K562 (cell line): ENCODE measurements at regions not wholly inside any gene's neighbourhood (a gene's known extent, or its start where the extent isn't known, plus 50 kb on each side); places are given as distances from the start of the nearest gene placed in this dataset.

Source experiments
- ATAC-seq: fragments of 200-7000 bp; cut with Tn5 transposase; 3 replicates; pipeline ENCODE4 v1.9.1; 2020; ENCODE audit warnings: moderate library complexity
- BruUV-seq: library from RNA; stranded (reverse); fragments of 400-500 nt; replicated peaks from 2 replicates; lab custom pipeline; 2021; lab: Mats Ljungman, UMichigan
- CTCF ChIA-PET: fragments of 300-600 bp; formaldehyde crosslinking; extraction: SDS; loops from one replicate; lab custom pipeline; 2021; ENCODE audit warnings: low intra/inter-chr PET ratio; lab: Yijun Ruan, JAX
- POLR2A ChIA-PET: fragments of 300-600, 350-650 bp; sonication (Branson Sonifier 250); formaldehyde crosslinking; extraction: SDS; loops from one replicate; lab custom pipeline; 2021; ENCODE audit warnings: antibody characterized with exemption, inconsistent platforms; lab: Yijun Ruan, JAX
- DNase-seq, 4 experiments: peaks; one replicate each; pipeline versions ENCODE4 v3.0.0 to v3.0.0-alpha.2; 2011 to 2018; ENCODE audit warnings: low spot score in 3 of 4, mixed read lengths in 3 of 4; ENCODE audit errors: extremely low read depth in 1 of 4
- FAIRE-seq: peaks from 2 replicates; lab custom pipeline; 2011; peaks lifted over from hg19 to GRCh38; lab: Jason Lieb, UNC
- H2AFZ ChIP-seq: 2 replicates; pipeline ENCODE4 v1.6.0; 2011; ENCODE audit warnings: low read depth, low read length, control low read depth, inconsistent platforms
- H3K27ac ChIP-seq: fragments of 200-600 bp; 3 replicates; pipeline ENCODE4 v1.8.0; 2011; ENCODE audit warnings: low read depth, mild to moderate bottlenecking, control low read depth, inconsistent platforms, low read length, moderate library complexity, mixed read lengths; ENCODE audit errors: extremely low read depth
- H3K27me3 ChIP-seq, 2 experiments: fragments of 300-600 bp in 1 of 2; 2 replicates in 1 of 2; 3 replicates in 1 of 2; pipeline versions ENCODE4 v1.6.0 to v1.8.0; 2011; ENCODE audit warnings: inconsistent platforms in 2 of 2, low read length in 2 of 2, mild to moderate bottlenecking in 1 of 2, mixed read lengths in 1 of 2, moderate library complexity in 1 of 2; ENCODE audit not compliant: control insufficient read depth in 2 of 2, insufficient read depth in 2 of 2
- H3K36me3 ChIP-seq: fragments of 300-600 bp; 3 replicates; pipeline ENCODE4 v1.8.0; 2011; ENCODE audit warnings: mild to moderate bottlenecking, low read length, inconsistent platforms; ENCODE audit not compliant: control insufficient read depth, insufficient read depth
- H3K4me1 ChIP-seq, 2 experiments: fragments of 200-600 bp in 1 of 2; replicated peaks in 1 of 2; 2 replicates in 1 of 2; 3 replicates in 1 of 2; pipeline versions ENCODE4 v1.5.1 to v1.8.0; 2011; ENCODE audit warnings: inconsistent platforms in 2 of 2, low read length in 2 of 2, mild to moderate bottlenecking in 1 of 2, mixed read lengths in 1 of 2, moderate library complexity in 1 of 2; ENCODE audit not compliant: control insufficient read depth in 2 of 2, insufficient read depth in 2 of 2
- H3K4me2 ChIP-seq: 2 replicates; pipeline ENCODE4 v1.6.1; 2011; ENCODE audit warnings: low read length, control low read depth, inconsistent platforms, mixed read lengths; ENCODE audit not compliant: insufficient read depth
- H3K4me3 ChIP-seq: fragments of 200-600 bp; sonication (generic), shearing (Covaris generic); 2 replicates; pipeline ENCODE4 v1.5.1; 2016; ENCODE audit warnings: control low read depth, inconsistent platforms
- H3K79me2 ChIP-seq: fragments of 200-600 bp; 3 replicates; pipeline ENCODE4 v1.8.0; 2011; ENCODE audit warnings: low read length, inconsistent platforms; ENCODE audit not compliant: control insufficient read depth, insufficient read depth
- H3K9ac ChIP-seq, 2 experiments: 2 replicates each; pipeline versions ENCODE4 v1.6.0 to v1.6.1; 2011; ENCODE audit warnings: low read depth in 2 of 2, low read length in 2 of 2, control low read depth in 1 of 2, inconsistent platforms in 1 of 2, mild to moderate bottlenecking in 1 of 2, mixed read lengths in 1 of 2; ENCODE audit not compliant: insufficient read depth in 1 of 2
- H3K9me1 ChIP-seq: one replicate; pipeline ENCODE4 v1.6.0; 2011; ENCODE audit warnings: inconsistent platforms, mild to moderate bottlenecking, low read length, moderate library complexity; ENCODE audit not compliant: control insufficient read depth, insufficient read depth
- H3K9me3 ChIP-seq: replicated peaks from 2 replicates; pipeline ENCODE4 v1.5.1; 2011; ENCODE audit warnings: low read depth, low read length, inconsistent platforms; ENCODE audit not compliant: control insufficient read depth, insufficient read depth
- H4K20me1 ChIP-seq: replicated peaks from 2 replicates; pipeline ENCODE4 v1.6.1; 2011; ENCODE audit warnings: low read length, inconsistent platforms, mixed read lengths; ENCODE audit not compliant: control insufficient read depth, insufficient read depth
- POLR2B ChIP-seq: fragments of 450-650 bp; IDR thresholded peaks from 2 replicates; pipeline ENCODE4 v1.6.1; 2018; ENCODE audit warnings: low read depth; ENCODE audit not compliant: partially characterized antibody
- SRSF7 ChIP-seq: fragments of 200-400 bp; formaldehyde crosslinking; optimal IDR thresholded peaks from 2 replicates; pipeline ENCODE3; 2017; ENCODE audit warnings: mild to moderate bottlenecking, low read depth, low read length
- ZNF324 ChIP-seq: fragments of 250-450 bp; sonication (Bioruptor Pico); IDR thresholded peaks from 2 replicates; pipeline ENCODE4 v1.4.0; 2020; ENCODE audit warnings: mild to moderate bottlenecking
- ZNF79 ChIP-seq: fragments of 250-450 bp; sonication (Bioruptor Pico); IDR thresholded peaks from 2 replicates; pipeline ENCODE4 v1.4.0; 2020; ENCODE audit warnings: low read depth, mild to moderate bottlenecking, moderate library complexity
- WGBS: fragments of 100-300 bp; shearing (Covaris generic); methylation state at CpG from one replicate; pipeline ENCODE4 v1.1.6; 2016; ENCODE audit warnings: low coverage, mixed read lengths; ENCODE audit not compliant: insufficient coverage; ENCODE audit errors: missing lambda C conversion rate; 5-methylcytosine and 5-hydroxymethylcytosine counted together
- in situ Hi-C: fragments of 300-500 bp; cut with MboI; formaldehyde crosslinking; loops from 4 replicates; pipeline ENCODE4 v1.15.0; 2018; ENCODE audit warnings: inconsistent platforms, mixed read lengths
- intact Hi-C: fragments of 100-400 bp; cut with micrococcal nuclease; formaldehyde crosslinking; loops from 2 replicates; pipeline ENCODE4 v1.14.2; 2022
- TF ChIP-seq, protein P1 (sequence below): fragments of 250-450 bp; sonication (Bioruptor Pico); IDR thresholded peaks from 2 replicates; pipeline ENCODE4 v1.5.0; 2021
- TF ChIP-seq, protein P2 (sequence below), 2 experiments: fragments of 450-650 bp in 1 of 2; IDR thresholded peaks; 2 replicates each; pipeline ENCODE4 v1.6.1; 2011 to 2017; ENCODE audit warnings: low read depth in 2 of 2, antibody characterized with exemption in 1 of 2, borderline replicate concordance in 1 of 2, low read length in 1 of 2, mild to moderate bottlenecking in 1 of 2, mixed read lengths in 1 of 2; ENCODE audit not compliant: control insufficient read depth in 1 of 2
- TF ChIP-seq, protein P3 (sequence below): fragments of 450-650 bp; IDR thresholded peaks from 2 replicates; pipeline ENCODE4 v1.7.1; 2018; ENCODE audit warnings: mild to moderate bottlenecking, low read depth; ENCODE audit not compliant: partially characterized antibody

- intact Hi-C loops = no loop called here
- in situ Hi-C loops = no loop called here
- Histone ChIP-seq H3K9me3 (no peaks in the 10 kb centered on the region), H3K9me1 (no peaks in the 10 kb centered on the region), H3K4me2 (no peak overlapping the region), H3K9ac (no peak overlapping the region), H3K4me3 (no peak overlapping the region), H3K4me1 (no peaks in the 10 kb centered on the region), H3K27me3 (peaks cover 2 to 13% of the 10 kb centered on the region in 2 experiments; a peak in 4 of 5 replicates), H3K79me2 (no peaks in the 10 kb centered on the region), H4K20me1 (no peaks in the 10 kb centered on the region), H2AFZ (no peak overlapping the region), H3K27ac (no peak overlapping the region), H3K36me3 (no peaks in the 10 kb centered on the region)
- BruUV-seq = no TSS peak
- ChIA-PET CTCF (no interaction called here), POLR2A (interaction anchor here (0.6 to 1.5 kb wide), 2 partner anchors 10 to 14 kb away, joined by 3 to 5 read pairs; no protein-coding TSS in a partner anchor)
- TF ChIP-seq, protein P1, sequence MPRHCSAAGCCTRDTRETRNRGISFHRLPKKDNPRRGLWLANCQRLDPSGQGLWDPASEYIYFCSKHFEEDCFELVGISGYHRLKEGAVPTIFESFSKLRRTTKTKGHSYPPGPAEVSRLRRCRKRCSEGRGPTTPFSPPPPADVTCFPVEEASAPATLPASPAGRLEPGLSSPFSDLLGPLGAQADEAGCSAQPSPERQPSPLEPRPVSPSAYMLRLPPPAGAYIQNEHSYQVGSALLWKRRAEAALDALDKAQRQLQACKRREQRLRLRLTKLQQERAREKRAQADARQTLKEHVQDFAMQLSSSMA = no peak
- no peak for TF ChIP-seq SRSF7
- no peak for FAIRE-seq
- DNase-seq = no peak
- WGBS = 3% methylated on average over 15 of the region's 16 CpGs
- ATAC-seq = no peak
These were observed 55.5 kb upstream of the IRX3 start for GRCh38 chr16:54341892-54342776.

DNA sequence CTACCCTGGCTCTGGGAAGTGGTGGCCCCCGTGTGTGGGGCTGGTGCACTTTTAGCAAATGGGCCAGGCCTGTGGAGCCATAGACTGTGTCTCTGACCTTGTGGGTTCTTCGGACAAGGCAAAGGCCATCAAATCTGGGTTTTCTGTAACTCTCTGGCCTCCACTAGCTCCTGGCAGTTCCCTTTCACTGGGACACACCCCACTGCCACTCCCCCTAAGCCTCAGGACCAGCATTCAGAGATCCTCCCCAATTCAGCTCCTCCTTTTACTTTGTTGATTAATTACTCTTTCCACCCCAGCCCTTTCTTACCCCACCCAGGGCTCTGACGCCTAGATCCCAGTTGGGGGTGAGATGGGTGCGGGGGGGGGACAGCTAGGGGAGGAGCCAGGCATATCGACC, 53.9 kb upstream of the IRX3 start:
- Histone ChIP-seq H3K27me3 (peaks cover 2 to 13% of the 10 kb centered on the region in 2 experiments; a peak in 3 of 5 replicates), H3K9ac (no peak overlapping the region), H3K9me1 (no peaks in the 10 kb centered on the region), H3K79me2 (no peaks in the 10 kb centered on the region), H3K36me3 (no peaks in the 10 kb centered on the region), H3K4me2 (no peak overlapping the region), H3K4me3 (no peak overlapping the region), H3K27ac (no peak overlapping the region), H3K4me1 (no peaks in the 10 kb centered on the region), H3K9me3 (no peaks in the 10 kb centered on the region), H4K20me1 (no peaks in the 10 kb centered on the region), H2AFZ (no peak overlapping the region)
- in situ Hi-C loops (no loop called here), intact Hi-C loops (no loop called here)
- DNase-seq = no peak
- CTCF ChIA-PET = no interaction called here
- ATAC-seq = no peak
- WGBS = 0% methylated on average over 4 of the region's 5 CpGs
- POLR2A ChIA-PET = interaction anchor here (0.7 kb wide), 1 partner anchor 47 kb away, joined by 3 read pairs; no protein-coding TSS in a partner anchor
- FAIRE-seq = no peak
- BruUV-seq = no TSS peak
- TF ChIP-seq ZNF324 (CRISPR knock-in tag) (no peak), ZNF79 (CRISPR knock-in tag) (no peak), POLR2B (no peak)
- TF ChIP-seq, protein P2, sequence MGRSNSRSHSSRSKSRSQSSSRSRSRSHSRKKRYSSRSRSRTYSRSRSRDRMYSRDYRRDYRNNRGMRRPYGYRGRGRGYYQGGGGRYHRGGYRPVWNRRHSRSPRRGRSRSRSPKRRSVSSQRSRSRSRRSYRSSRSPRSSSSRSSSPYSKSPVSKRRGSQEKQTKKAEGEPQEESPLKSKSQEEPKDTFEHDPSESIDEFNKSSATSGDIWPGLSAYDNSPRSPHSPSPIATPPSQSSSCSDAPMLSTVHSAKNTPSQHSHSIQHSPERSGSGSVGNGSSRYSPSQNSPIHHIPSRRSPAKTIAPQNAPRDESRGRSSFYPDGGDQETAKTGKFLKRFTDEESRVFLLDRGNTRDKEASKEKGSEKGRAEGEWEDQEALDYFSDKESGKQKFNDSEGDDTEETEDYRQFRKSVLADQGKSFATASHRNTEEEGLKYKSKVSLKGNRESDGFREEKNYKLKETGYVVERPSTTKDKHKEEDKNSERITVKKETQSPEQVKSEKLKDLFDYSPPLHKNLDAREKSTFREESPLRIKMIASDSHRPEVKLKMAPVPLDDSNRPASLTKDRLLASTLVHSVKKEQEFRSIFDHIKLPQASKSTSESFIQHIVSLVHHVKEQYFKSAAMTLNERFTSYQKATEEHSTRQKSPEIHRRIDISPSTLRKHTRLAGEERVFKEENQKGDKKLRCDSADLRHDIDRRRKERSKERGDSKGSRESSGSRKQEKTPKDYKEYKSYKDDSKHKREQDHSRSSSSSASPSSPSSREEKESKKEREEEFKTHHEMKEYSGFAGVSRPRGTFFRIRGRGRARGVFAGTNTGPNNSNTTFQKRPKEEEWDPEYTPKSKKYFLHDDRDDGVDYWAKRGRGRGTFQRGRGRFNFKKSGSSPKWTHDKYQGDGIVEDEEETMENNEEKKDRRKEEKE (IDR thresholded peaks at IDR 0.05; ENCODE audit: borderline replicate concordance in 1 of 2, control insufficient read depth in 1 of 2, low read depth in 2 of 2, low read length in 1 of 2) = no peak
- TF ChIP-seq, protein P3, sequence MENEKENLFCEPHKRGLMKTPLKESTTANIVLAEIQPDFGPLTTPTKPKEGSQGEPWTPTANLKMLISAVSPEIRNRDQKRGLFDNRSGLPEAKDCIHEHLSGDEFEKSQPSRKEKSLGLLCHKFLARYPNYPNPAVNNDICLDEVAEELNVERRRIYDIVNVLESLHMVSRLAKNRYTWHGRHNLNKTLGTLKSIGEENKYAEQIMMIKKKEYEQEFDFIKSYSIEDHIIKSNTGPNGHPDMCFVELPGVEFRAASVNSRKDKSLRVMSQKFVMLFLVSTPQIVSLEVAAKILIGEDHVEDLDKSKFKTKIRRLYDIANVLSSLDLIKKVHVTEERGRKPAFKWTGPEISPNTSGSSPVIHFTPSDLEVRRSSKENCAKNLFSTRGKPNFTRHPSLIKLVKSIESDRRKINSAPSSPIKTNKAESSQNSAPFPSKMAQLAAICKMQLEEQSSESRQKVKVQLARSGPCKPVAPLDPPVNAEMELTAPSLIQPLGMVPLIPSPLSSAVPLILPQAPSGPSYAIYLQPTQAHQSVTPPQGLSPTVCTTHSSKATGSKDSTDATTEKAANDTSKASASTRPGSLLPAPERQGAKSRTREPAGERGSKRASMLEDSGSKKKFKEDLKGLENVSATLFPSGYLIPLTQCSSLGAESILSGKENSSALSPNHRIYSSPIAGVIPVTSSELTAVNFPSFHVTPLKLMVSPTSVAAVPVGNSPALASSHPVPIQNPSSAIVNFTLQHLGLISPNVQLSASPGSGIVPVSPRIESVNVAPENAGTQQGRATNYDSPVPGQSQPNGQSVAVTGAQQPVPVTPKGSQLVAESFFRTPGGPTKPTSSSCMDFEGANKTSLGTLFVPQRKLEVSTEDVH = no peak
